Peyer's patch (tissue), 4 donors: ENCODE measurements at regions not wholly inside any gene's neighbourhood (a gene's known extent, or its start where the extent isn't known, plus 50 kb on each side); places are given as distances from the start of the nearest gene placed in this dataset.
"Not testable (repeated sequence)": the region's sequence is repeated elsewhere in the genome, so short reads cannot be mapped to it uniquely, and the experiment has no call there.

Experiments
- DNase-seq, 3 donors: peaks; one replicate each; pipeline ENCODE4 v3.0.0-alpha.2; 2017 to 2019
- H3K27ac ChIP-seq, 4 donors: fragments of 200-600 bp; sonication (generic); one replicate each; pipeline ENCODE4 v1.5.1; 2016 to 2019
- H3K27me3 ChIP-seq, 2 donors: fragments of 200-600 bp; sonication (generic); one replicate each; pipeline ENCODE4 v1.5.1; 2019
- H3K36me3 ChIP-seq, 3 donors: fragments of 200-600 bp; sonication (generic); one replicate each; pipeline ENCODE4 v1.5.1; 2016 to 2019
- H3K4me1 ChIP-seq, 4 donors: fragments of 200-600 bp; sonication (generic); one replicate each; pipeline ENCODE4 v1.5.1; 2016 to 2019
- H3K4me3 ChIP-seq, 4 donors: fragments of 200-600 bp; sonication (generic); 1 replicate in 3 of 4; 2 replicates in 1 of 4; pipeline ENCODE4 v1.5.1; 2016 to 2019; ENCODE audit warnings: mild to moderate bottlenecking in 1 of 4
- H3K9me3 ChIP-seq, 4 donors: fragments of 200-600 bp; sonication (generic); one replicate each; pipeline ENCODE4 v1.5.1; 2016 to 2019; ENCODE audit warnings: mild to moderate bottlenecking in 1 of 4
- POLR2A ChIP-seq, 2 donors: fragments of 450-650 bp; IDR thresholded peaks; one replicate each; pipeline ENCODE4 v1.5.1; 2017; ENCODE audit warnings: antibody characterized with exemption in 2 of 2, mild to moderate bottlenecking in 2 of 2, moderate library complexity in 2 of 2
- TF ChIP-seq, protein P1 (sequence below), 6 experiments: fragments of 450-650 bp in 4 of 6; fragments of 200-600 bp in 2 of 6; sonication (generic) in 1 of 6; IDR thresholded peaks; one replicate each; pipeline ENCODE4 v1.5.1; 2017 to 2019; ENCODE audit warnings: antibody characterized with exemption in 6 of 6, mild to moderate bottlenecking in 3 of 6, moderate library complexity in 1 of 6

DNA sequence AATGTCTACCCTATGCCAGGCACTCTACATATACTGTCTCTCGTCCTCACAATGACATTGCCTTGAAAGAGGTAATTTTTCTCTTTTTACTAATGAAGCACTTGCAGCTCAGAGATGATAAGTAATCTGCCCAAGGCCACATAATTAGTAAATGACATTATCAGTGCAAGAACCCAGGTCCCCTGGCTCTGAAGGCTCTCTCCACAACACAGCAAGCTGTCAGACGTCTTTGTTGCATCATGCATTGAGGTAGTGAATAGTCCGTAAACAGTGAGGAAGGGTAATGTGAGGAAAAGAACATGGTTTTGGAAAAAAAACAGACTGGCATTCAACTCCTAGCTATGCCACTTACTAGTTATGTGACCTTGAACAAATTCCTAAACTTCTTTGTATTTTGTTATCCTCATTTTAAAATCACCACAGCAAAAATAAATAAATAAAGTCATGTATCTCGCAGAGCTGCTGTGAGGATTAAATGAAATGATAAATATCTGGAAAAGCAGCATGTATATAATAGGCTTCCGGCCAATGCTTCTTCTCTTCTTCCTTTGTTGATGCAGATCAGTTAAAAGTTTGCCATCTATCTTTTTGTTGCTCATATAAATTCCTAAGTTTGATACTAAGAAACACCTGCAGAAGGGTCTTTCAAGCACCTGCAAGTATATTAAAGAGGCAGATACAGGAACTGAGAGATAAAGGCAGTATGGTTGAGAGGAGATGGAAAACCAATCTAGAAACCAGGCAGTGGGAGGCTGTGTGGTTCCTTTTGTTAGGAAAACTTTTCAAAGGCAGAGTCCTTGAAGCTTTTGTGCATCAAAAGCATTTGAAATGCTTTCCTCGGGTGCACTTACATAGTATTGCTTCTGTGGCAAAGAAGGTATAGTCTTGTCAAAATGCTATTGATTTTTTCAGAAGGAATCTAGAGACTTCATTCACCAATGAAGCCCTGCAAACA is 82.8 kb downstream of the BTG1 start:
- Histone ChIP-seq H3K4me1 (peaks cover 0 to 21% (median 3%) of the 10 kb centered on the region in 4 donors), H3K9me3 (no peaks in the 10 kb centered on the region), H3K27ac (no peak overlapping the region), H3K27me3 (no peaks in the 10 kb centered on the region), H3K4me3 (no peak overlapping the region), H3K36me3 (no peaks in the 10 kb centered on the region)
- TF ChIP-seq, protein P1, sequence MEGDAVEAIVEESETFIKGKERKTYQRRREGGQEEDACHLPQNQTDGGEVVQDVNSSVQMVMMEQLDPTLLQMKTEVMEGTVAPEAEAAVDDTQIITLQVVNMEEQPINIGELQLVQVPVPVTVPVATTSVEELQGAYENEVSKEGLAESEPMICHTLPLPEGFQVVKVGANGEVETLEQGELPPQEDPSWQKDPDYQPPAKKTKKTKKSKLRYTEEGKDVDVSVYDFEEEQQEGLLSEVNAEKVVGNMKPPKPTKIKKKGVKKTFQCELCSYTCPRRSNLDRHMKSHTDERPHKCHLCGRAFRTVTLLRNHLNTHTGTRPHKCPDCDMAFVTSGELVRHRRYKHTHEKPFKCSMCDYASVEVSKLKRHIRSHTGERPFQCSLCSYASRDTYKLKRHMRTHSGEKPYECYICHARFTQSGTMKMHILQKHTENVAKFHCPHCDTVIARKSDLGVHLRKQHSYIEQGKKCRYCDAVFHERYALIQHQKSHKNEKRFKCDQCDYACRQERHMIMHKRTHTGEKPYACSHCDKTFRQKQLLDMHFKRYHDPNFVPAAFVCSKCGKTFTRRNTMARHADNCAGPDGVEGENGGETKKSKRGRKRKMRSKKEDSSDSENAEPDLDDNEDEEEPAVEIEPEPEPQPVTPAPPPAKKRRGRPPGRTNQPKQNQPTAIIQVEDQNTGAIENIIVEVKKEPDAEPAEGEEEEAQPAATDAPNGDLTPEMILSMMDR (IDR thresholded peaks at IDR 0.05), result no peak
- no peak for TF ChIP-seq POLR2A (IDR thresholded peaks at IDR 0.05)
- DNase-seq, result no peak

- Histone ChIP-seq H3K27ac (no peak overlapping the region), H3K27me3 (no peaks in the 10 kb centered on the region), H3K9me3 (no peaks in the 10 kb centered on the region), H3K4me1 (peaks cover 0 to 21% (median 3%) of the 10 kb centered on the region in 4 donors), H3K36me3 (no peaks in the 10 kb centered on the region), H3K4me3 (no peak overlapping the region)
- DNase-seq, result no peak
- TF ChIP-seq, protein P1 (IDR thresholded peaks at IDR 0.05), result no peak
- no peak for TF ChIP-seq POLR2A (IDR thresholded peaks at IDR 0.05)
These were observed 84.6 kb downstream of the BTG1 start for GRCh38 chr12:92061061-92061460.

DNA sequence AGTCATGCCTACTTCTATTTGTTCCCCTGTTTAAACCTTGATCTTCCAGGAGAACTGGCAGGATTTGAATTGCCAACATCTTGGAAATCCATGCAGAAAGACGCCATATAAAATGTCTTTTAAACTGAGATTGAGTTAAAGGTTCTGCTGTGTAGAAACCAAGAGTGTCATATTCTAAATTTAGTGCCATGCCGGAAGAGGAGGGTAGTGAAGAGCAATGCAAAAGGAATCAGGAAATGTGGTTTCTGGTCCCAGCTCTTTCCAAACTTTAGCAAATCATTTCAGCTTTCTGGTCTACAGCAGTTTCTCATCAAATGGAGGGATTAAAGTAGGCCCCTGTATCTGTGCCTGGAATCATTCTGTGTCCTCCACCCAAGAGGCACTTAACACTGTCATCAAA is 85.7 kb downstream of the BTG1 start:
- Histone ChIP-seq H3K27ac (no peak overlapping the region), H3K4me1 (peaks cover 0 to 14% (median 3%) of the 10 kb centered on the region in 4 donors), H3K27me3 (no peaks in the 10 kb centered on the region), H3K4me3 (no peak overlapping the region), H3K36me3 (no peaks in the 10 kb centered on the region), H3K9me3 (no peaks in the 10 kb centered on the region)
- DNase-seq, result no peak
- TF ChIP-seq, protein P1 (IDR thresholded peaks at IDR 0.05), result no peak

DNA sequence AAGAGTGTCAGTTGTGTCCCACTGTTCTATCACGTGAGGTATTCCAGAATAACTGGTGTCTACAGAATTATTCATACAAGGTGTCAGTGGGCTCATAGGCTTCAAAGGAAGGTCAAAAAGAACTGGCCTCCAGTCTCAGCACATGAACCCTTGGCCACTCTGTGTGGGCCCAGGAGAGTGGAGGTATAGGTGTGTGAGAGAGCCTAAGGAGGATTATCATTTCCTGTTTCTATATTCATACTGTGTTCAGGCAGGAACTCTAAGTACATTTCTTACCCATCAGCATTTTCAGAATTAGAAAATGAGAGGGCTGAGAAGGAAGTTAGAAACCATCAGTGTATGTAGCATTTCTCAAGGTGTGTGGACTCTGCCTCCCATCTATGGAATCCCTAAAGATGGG is 87.0 kb downstream of the BTG1 start:
- DNase-seq, result no peak
- Histone ChIP-seq H3K4me3 (no peak overlapping the region), H3K27me3 (no peaks in the 10 kb centered on the region), H3K9me3 (no peaks in the 10 kb centered on the region), H3K4me1 (peaks cover 0 to under 1% (median 0%) of the 10 kb centered on the region in 4 donors), H3K27ac (peak overlapping the region in 1 of 4 donors; percentile 47), H3K36me3 (no peaks in the 10 kb centered on the region)
- TF ChIP-seq, protein P1 (IDR thresholded peaks at IDR 0.05), result no peak
- TF ChIP-seq POLR2A (IDR thresholded peaks at IDR 0.05), result no peak

GRCh38 chr12:92056756-92057155 is 88.9 kb downstream of the BTG1 start:
- not testable (repeated sequence) for H3K4me1 ChIP-seq, H3K36me3 ChIP-seq, DNase-seq, H3K4me3 ChIP-seq, H3K27ac ChIP-seq, H3K27me3 ChIP-seq, H3K9me3 ChIP-seq

DNA sequence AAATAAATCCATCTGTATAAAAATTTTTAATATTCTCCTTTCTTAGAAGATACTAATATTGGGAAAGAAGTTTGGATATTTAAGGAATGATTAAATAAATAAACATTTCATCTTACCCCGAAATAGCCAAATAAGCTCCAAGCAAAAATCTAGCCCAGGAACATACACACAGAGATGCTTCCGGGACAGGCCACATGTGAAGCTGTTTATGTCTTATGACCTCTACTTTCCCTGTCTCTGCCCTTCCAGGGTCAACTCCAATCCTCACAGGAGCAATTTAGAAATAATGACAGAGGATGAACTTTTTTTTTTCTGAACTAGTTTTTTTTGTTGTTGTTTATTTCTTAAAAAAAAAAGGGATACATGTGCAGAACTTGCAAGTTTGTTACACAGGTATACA is 89.4 kb downstream of the BTG1 start:
- no peak for DNase-seq

More for the DNA sequence above, 89.4 kb downstream of the BTG1 start:
- TF ChIP-seq POLR2A (IDR thresholded peaks at IDR 0.05), result no peak
- TF ChIP-seq, protein P1 (IDR thresholded peaks at IDR 0.05), result no peak
- Histone ChIP-seq H3K4me3 (no peak overlapping the region), H3K27ac (peak overlapping the region in 2 of 4 donors; percentile 3 to 20), H3K36me3 (no peaks in the 10 kb centered on the region), H3K4me1 (no peaks in the 10 kb centered on the region), H3K9me3 (no peaks in the 10 kb centered on the region), H3K27me3 (no peaks in the 10 kb centered on the region)
